ENCODE measurements at regions not wholly inside any gene's neighbourhood (a gene's known extent, or its start where the extent isn't known, plus 50 kb on each side); places are given as distances from the start of the nearest gene placed in this dataset.

- no peak for TF ChIP-seq REST (IDR thresholded peaks at IDR 0.05; ENCODE audit: insufficient read depth in 1 of 2, low read depth in 2 of 2, low read length in 2 of 2)
- TF ChIP-seq TAF1 (IDR thresholded peaks at IDR 0.05; ENCODE audit: borderline replicate concordance, insufficient read depth, low read length), result no peak
- no peak for TF ChIP-seq POLR2AphosphoS5 (IDR thresholded peaks at IDR 0.05; ENCODE audit: low read depth, low read length)
Measured at GRCh38 chr2:158743466-158743865, 51.7 kb upstream of the DAPL1 start.

- TF ChIP-seq SIN3A (IDR thresholded peaks at IDR 0.05; ENCODE audit: borderline replicate concordance, insufficient read depth, low read length), result no peak
- TF ChIP-seq REST (IDR thresholded peaks at IDR 0.05; ENCODE audit: insufficient read depth in 1 of 2, low read depth in 2 of 2, low read length in 2 of 2), result no peak
- TF ChIP-seq TAF1 (IDR thresholded peaks at IDR 0.05; ENCODE audit: borderline replicate concordance, insufficient read depth, low read length), result no peak
- TF ChIP-seq FOXP2 (optimal IDR thresholded peaks at IDR 0.05; ENCODE audit: borderline replicate concordance, extremely low read depth, extremely low read length, insufficient read depth), result no peak
- TF ChIP-seq POLR2AphosphoS5 (IDR thresholded peaks at IDR 0.05; ENCODE audit: low read depth, low read length), result no peak
Measured at GRCh38 chr2:158743879-158744278, 51.2 kb upstream of the DAPL1 start.

GRCh38 chr2:158745067-158745865, 49.9 kb upstream of the DAPL1 start:
- TF ChIP-seq REST (IDR thresholded peaks at IDR 0.05; ENCODE audit: insufficient read depth in 1 of 2, low read depth in 2 of 2, low read length in 2 of 2) (no peak), FOXP2 (optimal IDR thresholded peaks at IDR 0.05; ENCODE audit: borderline replicate concordance, extremely low read depth, extremely low read length, insufficient read depth) (no peak), SIN3A (IDR thresholded peaks at IDR 0.05; ENCODE audit: borderline replicate concordance, insufficient read depth, low read length) (no peak), POLR2AphosphoS5 (IDR thresholded peaks at IDR 0.05; ENCODE audit: low read depth, low read length) (no peak), TAF1 (IDR thresholded peaks at IDR 0.05; ENCODE audit: borderline replicate concordance, insufficient read depth, low read length) (no peak)
